ENCODE measurements at regions not wholly inside any gene's neighbourhood (a gene's known extent, or its start where the extent isn't known, plus 50 kb on each side); places are given as distances from the start of the nearest gene placed in this dataset.

DNA sequence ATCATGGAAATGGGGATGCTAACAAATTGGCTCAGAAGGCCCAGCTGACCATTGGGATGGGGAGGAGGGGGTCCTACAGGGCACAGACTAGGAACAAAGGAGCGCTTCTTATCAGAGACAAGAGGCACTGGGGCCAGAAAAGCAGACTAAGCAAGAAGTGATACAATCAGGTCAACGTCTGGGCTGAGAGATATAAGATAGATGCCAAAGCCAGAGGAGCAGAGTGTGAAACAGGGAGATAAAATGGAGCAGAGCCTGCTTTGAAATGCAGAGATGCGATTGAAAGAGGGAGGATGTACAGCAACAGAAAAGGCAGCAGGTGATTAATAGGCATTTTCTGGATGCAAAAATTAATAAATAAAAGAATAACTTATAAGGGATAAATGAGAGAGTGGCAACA lies 127.5 kb upstream of the SAMSN1 start:
- no peak for TF ChIP-seq EZH2 (IDR thresholded peaks at IDR 0.05; ENCODE audit: low read length, missing control alignments)
- TF ChIP-seq, protein P1, sequence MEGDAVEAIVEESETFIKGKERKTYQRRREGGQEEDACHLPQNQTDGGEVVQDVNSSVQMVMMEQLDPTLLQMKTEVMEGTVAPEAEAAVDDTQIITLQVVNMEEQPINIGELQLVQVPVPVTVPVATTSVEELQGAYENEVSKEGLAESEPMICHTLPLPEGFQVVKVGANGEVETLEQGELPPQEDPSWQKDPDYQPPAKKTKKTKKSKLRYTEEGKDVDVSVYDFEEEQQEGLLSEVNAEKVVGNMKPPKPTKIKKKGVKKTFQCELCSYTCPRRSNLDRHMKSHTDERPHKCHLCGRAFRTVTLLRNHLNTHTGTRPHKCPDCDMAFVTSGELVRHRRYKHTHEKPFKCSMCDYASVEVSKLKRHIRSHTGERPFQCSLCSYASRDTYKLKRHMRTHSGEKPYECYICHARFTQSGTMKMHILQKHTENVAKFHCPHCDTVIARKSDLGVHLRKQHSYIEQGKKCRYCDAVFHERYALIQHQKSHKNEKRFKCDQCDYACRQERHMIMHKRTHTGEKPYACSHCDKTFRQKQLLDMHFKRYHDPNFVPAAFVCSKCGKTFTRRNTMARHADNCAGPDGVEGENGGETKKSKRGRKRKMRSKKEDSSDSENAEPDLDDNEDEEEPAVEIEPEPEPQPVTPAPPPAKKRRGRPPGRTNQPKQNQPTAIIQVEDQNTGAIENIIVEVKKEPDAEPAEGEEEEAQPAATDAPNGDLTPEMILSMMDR (conservative IDR thresholded peaks at IDR 0.05 in 1 of 2, IDR thresholded peaks at IDR 0.05 in 1 of 2; ENCODE audit: low read depth in 1 of 2, low read length in 2 of 2), result no peak

Data from fibroblast of lung (primary cell).